Cardiac fibroblast (primary cell): ENCODE measurements at regions not wholly inside any gene's neighbourhood (a gene's known extent, or its start where the extent isn't known, plus 50 kb on each side); places are given as distances from the start of the nearest gene placed in this dataset.
A peak's percentile ranks its signal among the peaks of the same experiment; 100 is the strongest.

Experiments
- DNase-seq, 2 donors: peaks; one replicate each; pipeline versions ENCODE4 v3.0.0 to v3.0.0-alpha.2; 2010; ENCODE audit warnings: low read depth in 2 of 2
- H3K4me3 ChIP-seq, 2 donors: replicated peaks in 1 of 2; 1 replicate in 1 of 2; 2 replicates in 1 of 2; pipeline ENCODE4 v1.5.1; 2011; ENCODE audit warnings: low read depth in 2 of 2, low read length in 2 of 2, mild to moderate bottlenecking in 2 of 2, moderate library complexity in 1 of 2
- TF ChIP-seq, protein P1 (sequence below): IDR thresholded peaks from one replicate; pipeline ENCODE4 v1.5.1; 2011; ENCODE audit warnings: low read depth, mild to moderate bottlenecking, low read length, inconsistent platforms

DNA sequence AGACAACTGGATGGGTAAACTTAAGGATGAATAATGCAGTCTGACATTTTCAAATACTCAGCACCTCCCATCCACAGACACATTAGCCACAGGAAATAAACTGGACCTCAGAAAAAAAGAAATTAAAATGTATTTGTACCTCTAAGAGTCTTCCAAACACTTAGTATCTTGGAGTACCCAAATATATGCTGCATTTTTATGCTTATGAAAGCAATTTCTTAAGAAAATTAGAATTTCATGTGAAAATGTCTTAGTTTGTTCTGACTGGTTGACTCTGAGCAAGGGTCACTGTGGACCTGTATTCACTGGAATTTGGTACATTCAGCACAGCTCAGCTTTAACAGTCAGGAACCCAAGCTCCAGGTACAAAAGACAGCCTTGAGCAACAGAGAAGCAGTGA lies 216.2 kb upstream of the UBE2E2 start:
- no peak for DNase-seq

DNA sequence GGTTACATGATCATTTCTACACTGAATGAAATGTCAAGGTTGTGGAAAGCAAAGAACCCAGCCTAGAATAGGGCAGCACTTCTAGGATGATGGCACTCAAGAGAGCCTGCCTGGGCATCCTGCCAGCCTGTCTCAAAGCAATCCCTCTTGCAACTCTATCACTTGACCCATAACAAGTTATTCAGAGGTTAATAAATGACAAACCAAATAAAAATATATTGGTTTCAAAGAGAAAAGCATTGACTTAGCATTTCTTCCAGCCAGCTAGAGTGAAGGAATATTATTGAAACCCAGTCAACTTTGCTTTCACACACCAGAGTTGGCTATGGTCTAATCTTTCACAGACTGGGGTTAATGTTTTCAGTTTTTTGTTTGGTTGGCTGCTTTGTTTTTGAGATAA lies 214.6 kb upstream of the UBE2E2 start:
- no peak overlapping the region for H3K4me3 ChIP-seq
- DNase-seq = peak in 1 of 2 donors; percentile 29
- TF ChIP-seq, protein P1, sequence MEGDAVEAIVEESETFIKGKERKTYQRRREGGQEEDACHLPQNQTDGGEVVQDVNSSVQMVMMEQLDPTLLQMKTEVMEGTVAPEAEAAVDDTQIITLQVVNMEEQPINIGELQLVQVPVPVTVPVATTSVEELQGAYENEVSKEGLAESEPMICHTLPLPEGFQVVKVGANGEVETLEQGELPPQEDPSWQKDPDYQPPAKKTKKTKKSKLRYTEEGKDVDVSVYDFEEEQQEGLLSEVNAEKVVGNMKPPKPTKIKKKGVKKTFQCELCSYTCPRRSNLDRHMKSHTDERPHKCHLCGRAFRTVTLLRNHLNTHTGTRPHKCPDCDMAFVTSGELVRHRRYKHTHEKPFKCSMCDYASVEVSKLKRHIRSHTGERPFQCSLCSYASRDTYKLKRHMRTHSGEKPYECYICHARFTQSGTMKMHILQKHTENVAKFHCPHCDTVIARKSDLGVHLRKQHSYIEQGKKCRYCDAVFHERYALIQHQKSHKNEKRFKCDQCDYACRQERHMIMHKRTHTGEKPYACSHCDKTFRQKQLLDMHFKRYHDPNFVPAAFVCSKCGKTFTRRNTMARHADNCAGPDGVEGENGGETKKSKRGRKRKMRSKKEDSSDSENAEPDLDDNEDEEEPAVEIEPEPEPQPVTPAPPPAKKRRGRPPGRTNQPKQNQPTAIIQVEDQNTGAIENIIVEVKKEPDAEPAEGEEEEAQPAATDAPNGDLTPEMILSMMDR = no peak

More for the DNA sequence above, 216.2 kb upstream of the UBE2E2 start:
- TF ChIP-seq, protein P1 = no peak
- H3K4me3 ChIP-seq = no peak overlapping the region

DNA sequence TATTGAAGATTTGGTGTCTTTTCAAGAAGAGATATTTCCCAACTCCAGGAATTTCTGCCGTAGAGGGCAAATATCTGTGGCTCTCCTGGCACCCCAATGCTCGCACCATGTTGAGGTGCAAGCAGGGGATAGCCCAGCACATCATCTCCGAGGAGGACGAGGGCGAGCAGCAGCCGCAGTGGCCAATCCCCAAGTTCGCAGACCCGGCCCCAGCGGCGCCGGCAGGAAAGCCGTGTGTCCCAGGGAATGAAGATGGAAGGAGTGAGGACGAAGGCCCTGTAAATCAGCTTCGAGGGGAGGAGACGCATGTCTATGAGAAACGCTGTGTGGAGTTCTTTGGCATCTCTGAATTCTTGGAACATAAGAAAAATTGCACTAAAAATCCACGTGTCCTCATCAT lies 213.4 kb upstream of the UBE2E2 start:
- H3K4me3 ChIP-seq = no peak overlapping the region
- no peak for DNase-seq
- TF ChIP-seq, protein P1 = no peak

DNA sequence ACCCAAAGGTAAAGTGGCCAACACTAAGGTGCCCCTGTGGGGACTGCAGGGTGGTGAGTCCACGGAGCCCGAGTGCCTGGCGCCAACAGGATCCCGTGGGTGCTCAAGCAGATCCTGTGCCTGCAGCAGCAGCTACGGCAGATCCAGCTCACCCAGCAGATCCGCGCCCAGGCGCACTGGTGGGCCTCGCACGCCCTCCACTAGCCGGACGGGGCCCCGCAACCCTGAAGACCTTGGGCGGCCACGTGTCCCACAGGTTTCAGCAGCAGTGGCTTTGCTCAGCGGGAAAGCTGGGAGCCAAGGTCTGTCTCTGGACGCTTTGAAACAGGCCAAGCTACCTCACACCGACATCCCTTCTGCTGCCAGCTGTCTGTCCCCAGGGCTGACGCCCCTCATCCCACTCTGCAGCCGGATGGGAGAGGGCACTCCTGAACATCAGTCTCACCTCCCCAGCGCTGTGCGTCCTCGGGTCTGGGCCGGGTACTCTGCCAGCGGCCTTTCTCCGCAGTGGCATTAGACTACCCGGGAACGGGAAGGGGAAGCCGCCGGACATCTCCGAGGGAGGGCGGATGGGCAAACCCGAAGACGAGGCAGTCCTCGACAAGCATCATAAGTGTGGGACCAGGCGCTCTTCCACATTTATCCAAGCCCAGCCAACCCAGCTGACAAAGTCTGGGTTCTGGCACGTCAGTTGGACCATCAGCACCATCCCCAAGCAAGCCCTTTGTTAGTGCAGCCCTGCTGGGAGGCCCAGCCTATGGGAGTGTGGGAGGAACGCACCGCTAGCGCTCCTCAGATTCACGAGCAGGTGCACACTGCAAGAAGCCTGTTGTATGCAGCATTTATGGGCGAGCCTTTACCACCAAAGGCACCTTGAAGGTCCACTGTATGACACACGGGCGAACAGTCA lies 212.6 kb upstream of the UBE2E2 start:
- TF ChIP-seq, protein P1 = no peak
- no peak for DNase-seq
- H3K4me3 ChIP-seq = no peak overlapping the region

DNA sequence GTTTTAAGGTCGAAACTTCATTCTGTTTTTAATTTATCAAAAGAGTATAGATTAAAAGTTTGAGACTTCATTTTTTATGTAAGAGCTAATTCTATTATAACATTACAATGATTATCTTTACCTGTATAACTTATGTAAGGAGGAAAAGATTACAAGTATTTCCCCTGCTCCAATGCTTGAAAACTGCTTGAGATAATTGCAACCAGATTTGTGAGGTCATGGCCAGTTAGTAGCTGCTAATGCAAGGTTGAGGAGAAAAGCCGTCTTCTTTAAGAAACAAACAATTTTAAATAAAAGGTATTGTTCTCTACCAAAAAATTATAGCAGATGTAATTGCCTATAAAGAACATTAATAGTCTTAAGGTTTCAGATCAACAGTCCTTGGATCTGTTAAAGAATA lies 208.3 kb upstream of the UBE2E2 start:
- no peak overlapping the region for H3K4me3 ChIP-seq
- no peak for DNase-seq
- TF ChIP-seq, protein P1 = no peak

DNA sequence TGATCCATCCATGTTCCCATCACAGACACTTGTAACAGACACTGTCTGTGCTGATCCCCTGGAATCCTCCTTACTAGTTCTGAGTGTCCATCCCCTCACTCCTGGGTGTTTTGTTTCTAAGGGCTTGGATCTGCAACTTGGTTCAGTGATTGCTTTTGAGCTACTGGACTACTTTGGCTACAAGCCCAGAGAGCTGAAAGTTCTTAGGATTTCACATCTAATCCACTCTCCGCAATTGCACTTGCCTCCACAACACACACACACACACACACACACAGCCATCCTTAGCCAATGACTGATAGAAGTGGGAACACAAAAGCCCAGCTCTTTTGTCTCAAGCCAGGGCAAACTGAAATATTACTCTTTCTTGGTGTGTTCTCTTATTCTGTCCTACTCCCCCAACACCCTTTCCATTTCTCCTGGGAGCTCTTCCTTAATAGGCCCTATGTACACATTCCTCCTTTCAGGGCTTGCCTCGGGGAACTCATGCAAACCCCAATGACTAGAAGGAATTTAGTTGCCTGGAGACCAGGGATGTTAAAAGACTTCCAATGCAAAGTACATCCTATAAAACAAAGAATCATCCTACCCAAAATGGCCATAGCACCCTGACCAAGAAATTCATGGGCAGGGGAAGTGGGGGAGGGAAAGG lies 206.1 kb upstream of the UBE2E2 start:
- H3K4me3 ChIP-seq = no peak overlapping the region
- TF ChIP-seq, protein P1 = no peak
- peak in 1 of 2 donors; percentile 34 for DNase-seq
